Activated T-helper 9 cell treated with anti-CD3 and anti-CD28 coated beads, Interleukin-2, amount 50 U/mL, for 16 hours (primary cell): ENCODE measurements at regions not wholly inside any gene's neighbourhood (a gene's known extent, or its start where the extent isn't known, plus 50 kb on each side); places are given as distances from the start of the nearest gene placed in this dataset.
"Not testable (repeated sequence)": the region's sequence is repeated elsewhere in the genome, so short reads cannot be mapped to it uniquely, and the experiment has no call there.

Source experiments
- DNase-seq: peaks from one replicate; pipeline ENCODE4 v3.0.0-alpha.2; 2020; ENCODE audit warnings: low read depth

DNA sequence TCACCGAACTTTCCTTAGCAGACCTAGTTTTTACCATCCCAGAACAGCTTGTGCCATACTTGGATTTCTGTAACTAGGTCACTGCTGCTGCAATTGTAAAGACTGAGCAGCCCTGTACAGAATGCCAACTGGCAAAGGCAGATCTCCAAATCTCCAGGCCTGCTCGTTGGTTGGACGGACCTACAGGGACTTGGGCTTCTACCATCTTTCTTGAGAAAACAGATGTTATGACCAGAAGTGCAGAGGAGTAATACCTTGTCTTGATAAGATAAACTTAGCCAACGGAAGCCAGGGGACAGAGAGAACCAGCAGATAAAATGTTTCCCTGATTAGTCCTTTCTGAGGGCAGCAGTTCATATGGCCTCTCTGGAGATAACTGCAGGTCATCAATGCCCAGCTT is 304.1 kb downstream of the RFPL4B start:
- no peak for DNase-seq

DNA sequence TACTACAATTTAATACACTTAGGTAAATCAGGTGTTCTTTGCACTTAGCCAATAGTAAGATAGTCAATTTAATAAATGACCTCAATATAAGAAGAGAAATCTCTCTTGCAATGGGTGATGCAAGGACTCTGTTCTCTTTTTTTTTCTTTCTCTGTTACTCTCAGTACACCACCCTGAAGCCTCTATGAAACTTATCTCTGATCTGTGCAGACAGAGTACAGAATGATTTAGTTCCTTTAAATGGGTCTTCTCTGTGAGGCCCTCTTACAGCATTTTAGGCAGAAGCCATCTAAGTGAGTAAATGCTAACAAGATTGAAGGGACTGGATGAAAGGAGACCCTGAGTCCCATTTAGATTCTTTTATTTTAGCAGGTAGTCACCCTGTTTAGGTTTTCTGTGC is 312.8 kb downstream of the RFPL4B start:
- no peak for DNase-seq

DNA sequence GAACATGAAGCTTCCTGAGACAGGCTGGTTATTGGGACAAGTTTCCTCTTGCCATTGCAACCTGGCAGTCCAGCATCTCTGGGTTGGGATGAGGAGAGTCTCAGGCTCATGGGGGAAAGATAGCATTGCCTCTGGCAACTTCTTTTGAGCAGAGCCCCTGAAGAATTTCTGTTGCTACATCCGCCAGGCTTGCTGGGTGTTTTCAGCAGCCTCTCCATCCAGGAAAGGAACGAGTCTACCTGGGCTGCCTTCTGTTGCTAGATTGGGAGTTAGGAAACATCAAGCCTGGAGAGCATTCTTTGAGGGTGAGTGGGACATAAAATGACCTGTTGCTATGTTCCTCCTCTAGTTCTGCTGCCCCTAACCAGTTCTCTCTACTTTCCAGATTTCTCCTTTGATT is 313.5 kb downstream of the RFPL4B start:
- no peak for DNase-seq

DNA sequence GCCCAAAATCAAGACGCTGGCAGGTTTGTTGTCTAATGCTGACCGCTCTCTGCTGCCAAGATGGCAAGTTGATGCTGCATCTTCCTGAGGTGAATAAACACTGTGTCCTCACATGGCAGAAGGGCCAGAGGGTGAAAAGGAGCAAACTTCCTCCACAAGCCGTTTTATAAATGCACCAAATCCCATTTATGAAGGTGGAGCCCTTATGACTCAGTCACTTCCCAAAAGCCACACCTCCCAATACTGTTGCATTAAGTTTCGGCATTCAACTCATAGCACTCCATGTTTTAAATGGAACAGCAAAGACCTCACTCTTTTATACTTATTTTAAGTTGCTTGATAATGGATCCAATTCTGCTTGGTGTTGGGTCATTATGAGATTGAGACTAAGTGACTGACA is 316.6 kb downstream of the RFPL4B start:
- DNase-seq = no peak

- DNase-seq = no peak
These were observed 318.0 kb downstream of the RFPL4B start for GRCh38 chr6:112665114-112665513.

- no peak for DNase-seq
These were observed 318.7 kb downstream of the RFPL4B start for GRCh38 chr6:112665815-112666214.

DNA sequence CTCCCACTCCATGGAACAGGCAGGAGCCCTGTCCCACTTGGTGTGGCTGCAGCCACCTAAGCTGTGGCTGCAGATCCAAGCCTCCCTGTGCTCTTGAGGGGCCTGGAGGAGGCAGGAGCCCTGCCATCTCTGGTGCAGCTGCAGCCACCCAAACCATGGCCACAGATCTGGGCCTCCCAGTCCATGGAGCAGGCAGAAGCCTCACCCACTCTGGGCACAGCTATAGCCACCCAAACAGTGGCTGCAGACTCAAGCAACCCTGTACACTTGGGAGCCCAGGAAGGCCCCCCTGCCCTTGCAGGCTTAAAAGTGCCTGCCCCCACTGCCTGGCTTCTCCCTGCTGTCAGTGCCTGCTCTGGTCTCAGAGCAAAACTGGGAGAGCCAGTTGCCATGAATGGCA is 320.3 kb downstream of the RFPL4B start:
- no peak for DNase-seq

GRCh38 chr6:112680091-112680490 is 333.0 kb downstream of the RFPL4B start:
- DNase-seq = no peak

- no peak for DNase-seq
These were observed 334.9 kb downstream of the RFPL4B start for GRCh38 chr6:112682071-112682470.

DNA sequence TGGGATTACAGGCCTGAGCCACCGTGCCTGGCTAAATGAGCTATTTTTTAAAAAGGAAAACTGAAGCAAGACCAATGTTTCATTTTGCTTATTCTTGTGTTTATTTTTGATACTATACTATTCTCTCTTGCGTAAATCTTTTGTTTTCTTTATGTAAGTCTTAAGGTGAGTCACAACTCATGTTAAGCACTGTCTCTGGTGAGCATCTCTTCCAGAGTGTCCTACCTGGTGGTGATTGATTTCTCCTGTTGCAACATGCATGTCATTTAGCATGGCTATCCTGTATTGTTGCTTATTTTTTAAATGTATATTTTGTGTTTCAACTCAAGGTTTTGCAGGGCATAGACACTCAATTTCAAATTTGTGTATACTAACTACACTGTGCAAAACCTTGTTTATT is 336.0 kb downstream of the RFPL4B start:
- no peak for DNase-seq

DNA sequence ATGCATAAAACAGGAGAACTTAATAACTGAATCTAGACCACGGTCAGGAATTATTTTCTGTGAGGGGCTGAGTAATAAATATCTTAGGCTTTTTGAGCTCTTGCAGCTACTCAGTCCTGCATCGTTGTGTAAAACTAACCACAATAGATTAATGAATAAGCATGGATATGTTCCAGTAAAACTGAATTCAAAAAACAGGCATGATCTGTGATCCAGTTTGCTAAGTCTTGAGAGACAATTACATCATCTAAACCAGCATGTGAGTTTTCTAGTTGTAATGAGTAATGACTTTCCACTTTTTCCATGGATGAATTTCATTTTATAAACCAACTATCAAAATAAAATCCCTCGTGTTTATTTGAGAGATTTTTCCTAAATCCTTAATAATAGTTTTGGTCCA is 336.8 kb downstream of the RFPL4B start:
- DNase-seq = no peak

DNA sequence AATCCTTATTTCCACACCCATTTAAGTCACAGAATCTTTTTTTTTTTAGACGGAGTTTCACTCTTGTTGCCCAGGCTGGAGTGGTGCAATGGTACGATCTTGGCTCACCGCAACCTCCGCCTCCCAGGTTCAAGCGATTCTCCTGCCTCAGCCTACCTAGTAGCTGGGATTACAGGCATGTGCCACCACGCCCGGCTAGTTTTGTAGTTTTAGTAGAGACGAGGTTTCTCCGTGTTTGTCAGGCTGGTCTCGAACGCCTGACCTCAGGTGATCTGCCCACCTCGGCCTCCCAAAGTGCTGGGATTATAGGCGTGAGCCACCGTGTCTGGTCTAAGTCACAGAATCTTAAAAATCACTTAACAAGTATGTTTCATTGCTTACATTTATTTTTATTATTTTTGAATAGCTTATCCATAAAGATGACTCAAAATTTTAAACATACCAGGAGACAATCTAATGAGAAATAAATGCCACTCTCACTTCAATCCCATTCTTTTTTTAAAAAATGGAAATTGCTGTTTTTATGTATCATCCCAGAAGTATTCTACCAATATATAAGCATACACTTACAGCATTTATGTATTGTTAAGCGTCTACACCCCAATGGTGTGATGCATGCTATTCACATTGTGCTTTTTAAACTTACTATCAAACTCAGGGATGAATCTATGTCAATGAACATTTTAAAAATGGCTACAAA is 338.5 kb downstream of the RFPL4B start:
- DNase-seq = not testable (repeated sequence)

- not testable (repeated sequence) for DNase-seq
These were observed 341.5 kb downstream of the RFPL4B start for GRCh38 chr6:112688487-112689165.

- DNase-seq = not testable (repeated sequence)
These were observed 342.2 kb downstream of the RFPL4B start for GRCh38 chr6:112689183-112689858.

- DNase-seq = no peak
These were observed 343.5 kb downstream of the RFPL4B start for GRCh38 chr6:112690497-112691202.

DNA sequence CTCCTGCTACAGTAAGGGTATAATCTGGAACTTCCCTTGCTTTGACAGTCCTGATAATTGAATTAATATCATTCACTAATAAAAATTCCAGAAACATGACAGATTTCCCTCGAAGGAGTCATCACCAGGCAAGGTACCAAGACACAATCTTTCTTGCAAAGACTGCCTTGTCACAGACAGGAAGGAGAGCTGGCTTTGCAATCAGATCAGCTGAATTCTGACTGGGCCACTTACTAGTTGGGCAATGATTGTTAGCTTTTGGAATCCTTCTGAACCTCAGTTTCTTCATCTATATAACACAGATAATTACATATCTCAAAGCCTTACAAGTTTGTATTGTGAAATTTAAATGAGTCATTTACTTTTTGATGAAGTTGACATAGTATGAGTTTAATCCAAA is 344.2 kb downstream of the RFPL4B start:
- DNase-seq = no peak

DNA sequence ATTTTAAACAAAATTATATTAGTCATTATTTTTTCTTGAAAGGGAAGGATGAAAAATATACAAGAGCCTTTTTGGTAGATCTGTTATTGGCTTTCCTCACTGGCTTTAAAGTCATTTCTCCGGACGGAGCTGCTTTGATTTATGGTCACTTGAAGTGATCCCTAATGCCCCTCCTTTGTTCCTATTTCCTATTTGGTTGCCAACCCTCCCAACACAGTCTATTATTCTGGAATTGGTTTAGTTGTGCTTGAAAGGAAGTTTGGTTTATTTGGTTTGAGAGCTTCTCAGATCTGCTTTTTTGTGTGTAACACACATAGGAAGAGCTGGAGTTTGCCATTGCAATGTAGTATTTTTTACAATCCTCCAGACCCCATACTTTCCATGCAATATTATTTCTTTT is 347.9 kb downstream of the RFPL4B start:
- no peak for DNase-seq

DNA sequence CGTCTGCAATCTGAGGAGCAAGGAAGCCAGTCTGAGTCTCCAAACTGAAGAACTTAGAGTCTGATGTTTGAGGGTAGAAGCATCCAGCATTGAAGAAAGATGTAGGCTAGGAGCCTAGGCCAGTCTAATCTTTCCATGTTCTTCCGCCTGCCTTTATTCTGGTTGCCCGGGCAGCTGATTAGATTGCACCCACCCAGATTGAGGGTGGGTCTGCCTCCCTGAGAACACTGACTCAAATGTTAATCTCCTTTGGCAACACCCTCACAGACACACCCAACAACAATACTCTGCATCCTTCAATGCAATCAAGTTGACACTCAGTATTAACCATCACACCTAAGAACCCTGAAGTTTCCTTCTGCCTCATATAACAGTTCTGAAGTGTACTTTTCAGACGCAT is 350.1 kb downstream of the RFPL4B start:
- no peak for DNase-seq

DNA sequence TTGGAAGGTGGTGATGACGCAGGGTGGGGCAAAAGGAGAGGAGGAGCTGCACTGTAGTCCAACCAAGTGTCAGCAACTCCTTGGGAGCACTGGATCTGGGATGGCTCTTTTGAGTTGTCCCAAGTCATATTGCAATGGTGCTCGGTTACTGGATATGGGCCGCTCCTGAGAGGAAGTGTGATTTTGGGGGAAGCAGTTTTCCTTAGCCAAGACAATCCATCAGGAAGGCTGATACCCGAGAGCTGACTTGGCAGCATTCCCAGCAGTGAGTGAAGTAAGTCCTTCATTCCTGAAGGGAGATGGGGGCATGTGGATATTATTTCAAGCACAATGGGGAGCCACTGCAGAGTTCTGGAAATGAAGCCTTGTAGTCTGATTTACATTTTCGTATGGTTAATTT is 354.1 kb downstream of the RFPL4B start:
- DNase-seq = no peak

GRCh38 chr6:112710710-112711109 is 363.6 kb downstream of the RFPL4B start:
- no peak for DNase-seq

DNA sequence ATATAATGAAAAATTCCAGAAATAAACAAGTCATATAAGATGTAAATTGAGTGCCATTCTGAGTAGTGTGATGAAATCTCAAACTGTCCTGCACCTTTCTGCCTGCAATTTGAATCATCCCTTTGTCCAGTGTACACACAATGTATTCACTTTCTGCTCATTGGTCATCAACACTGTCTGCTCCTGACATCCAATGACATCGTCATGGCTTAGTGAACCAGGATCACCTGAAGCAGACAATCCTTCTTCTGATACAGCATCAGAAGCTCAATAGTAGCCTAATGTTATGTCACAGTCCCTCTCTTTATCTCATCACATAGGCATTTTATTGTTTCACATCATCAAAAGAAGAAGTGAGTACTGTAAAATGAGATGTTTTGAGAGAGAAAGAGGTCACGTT is 366.3 kb downstream of the RFPL4B start:
- no peak for DNase-seq

GRCh38 chr6:112717401-112717800 is 370.3 kb downstream of the RFPL4B start:
- DNase-seq = no peak

- no peak for DNase-seq
These were observed 370.7 kb downstream of the RFPL4B start for GRCh38 chr6:112717856-112718255.
